Amygdala (tissue), 56 donors: ENCODE measurements at regions not wholly inside any gene's neighbourhood (a gene's known extent, or its start where the extent isn't known, plus 50 kb on each side); places are given as distances from the start of the nearest gene placed in this dataset.

ENCODE experiments used
- DNase-seq, 56 donors: peaks; one replicate each; lab custom pipeline; 2025; lab: John Stamatoyannopoulos, UW

GRCh38 chrX:146141221-146141620 lies 323.6 kb downstream of the SLITRK2 start:
- DNase-seq, result no peak

GRCh38 chrX:146144039-146144438 lies 326.4 kb downstream of the SLITRK2 start:
- no peak for DNase-seq

GRCh38 chrX:146154191-146154590 lies 336.6 kb downstream of the SLITRK2 start:
- DNase-seq, result no peak

GRCh38 chrX:146160443-146161203 lies 343.0 kb downstream of the SLITRK2 start:
- no peak for DNase-seq

GRCh38 chrX:146173742-146174141 lies 356.1 kb downstream of the SLITRK2 start:
- no peak for DNase-seq

- DNase-seq, result no peak
Observed at GRCh38 chrX:146181858-146182257, 364.2 kb downstream of the SLITRK2 start.

GRCh38 chrX:146186540-146186939 lies 368.9 kb downstream of the SLITRK2 start:
- no peak for DNase-seq

GRCh38 chrX:146189371-146189770 lies 371.7 kb downstream of the SLITRK2 start:
- DNase-seq, result peak in 1 of 56 donors; percentile 0

GRCh38 chrX:146208821-146209220 lies 391.2 kb downstream of the SLITRK2 start:
- DNase-seq, result no peak

GRCh38 chrX:146224442-146224841 lies 406.8 kb downstream of the SLITRK2 start:
- no peak for DNase-seq

- no peak for DNase-seq
Observed at GRCh38 chrX:146238173-146238572, 420.5 kb downstream of the SLITRK2 start.

GRCh38 chrX:146241902-146242301 lies 424.3 kb downstream of the SLITRK2 start:
- DNase-seq, result no peak

- DNase-seq, result no peak
Observed at GRCh38 chrX:146243041-146243440, 425.4 kb downstream of the SLITRK2 start.

- no peak for DNase-seq
Observed at GRCh38 chrX:146259207-146259606, 441.6 kb downstream of the SLITRK2 start.

GRCh38 chrX:146264763-146265375 lies 447.2 kb downstream of the SLITRK2 start:
- DNase-seq, result peak in 7 of 56 donors; percentile 0 to 2 (median 0)

GRCh38 chrX:146278381-146278780 lies 460.8 kb downstream of the SLITRK2 start:
- DNase-seq, result peak in 1 of 56 donors; percentile 1
